Right cardiac atrium (tissue), 5 donors: ENCODE measurements at regions not wholly inside any gene's neighbourhood (a gene's known extent, or its start where the extent isn't known, plus 50 kb on each side); places are given as distances from the start of the nearest gene placed in this dataset.

Experiments used
- ATAC-seq, 2 donors: fragments of 200-7000 bp; cut with Tn5 transposase; one replicate each; pipeline versions ENCODE4 v1.8.0 to v1.9.1; 2020; ENCODE audit warnings: moderate library complexity in 2 of 2, mild to moderate bottlenecking in 1 of 2
- DNase-seq, 3 donors: peaks; one replicate each; pipeline ENCODE4 v3.0.0-alpha.2; 2020
- H3K27ac ChIP-seq: one replicate; pipeline ENCODE4 v1.5.1; 2013; ENCODE audit warnings: mild to moderate bottlenecking, low read length, control low read depth, moderate library complexity
- H3K27me3 ChIP-seq: one replicate; pipeline ENCODE4 v1.6.1; 2013; ENCODE audit not compliant: control insufficient read depth, insufficient read depth
- H3K4me1 ChIP-seq: one replicate; pipeline ENCODE4 v1.6.1; 2013; ENCODE audit warnings: low read length; ENCODE audit not compliant: control insufficient read depth, insufficient read depth
- H3K4me3 ChIP-seq: one replicate; pipeline ENCODE4 v1.5.1; 2013; ENCODE audit warnings: low read length, control low read depth
- H3K9me3 ChIP-seq: one replicate; pipeline ENCODE4 v1.6.1; 2013; ENCODE audit warnings: low read length; ENCODE audit not compliant: control insufficient read depth
- WGBS: extraction: QIAGEN DNeasy Blood & Tissue Kit; methylation state at CpG from one replicate; pipeline ENCODE4 v1.1.7; 2013; 5-methylcytosine and 5-hydroxymethylcytosine counted together
- intact Hi-C, 4 donors: fragments of 100-400 bp; cut with DNase I; formaldehyde crosslinking; loops; one replicate each; pipeline versions ENCODE4 v1.11.0 to v1.14.0; 2022 to 2023
- donor health status: healthy with polysubstance abuse.
- donor health status: DM: no; HTN: yes; CAD: no.
- donor health status: DM: no; HTN: no; CAD: no.
- donor health status: DM: no; HTN: yes; CAD: no; lungs with severe emphysema.
- donor health status: DM: yes; HTN: yes; CAD: no.

- Histone ChIP-seq H3K4me3 (no peak overlapping the region), H3K4me1 (no peaks in the 10 kb centered on the region), H3K9me3 (no peaks in the 10 kb centered on the region), H3K27ac (no peak overlapping the region), H3K27me3 (no peaks in the 10 kb centered on the region)
- ATAC-seq (no peak), DNase-seq (no peak)
- intact Hi-C loops: no loop called here
- 87% methylated on average over 1 of the region's 1 CpG for WGBS
These were observed 51.6 kb upstream of the DYNLRB2 start for GRCh38 chr16:80489173-80489572.

DNA sequence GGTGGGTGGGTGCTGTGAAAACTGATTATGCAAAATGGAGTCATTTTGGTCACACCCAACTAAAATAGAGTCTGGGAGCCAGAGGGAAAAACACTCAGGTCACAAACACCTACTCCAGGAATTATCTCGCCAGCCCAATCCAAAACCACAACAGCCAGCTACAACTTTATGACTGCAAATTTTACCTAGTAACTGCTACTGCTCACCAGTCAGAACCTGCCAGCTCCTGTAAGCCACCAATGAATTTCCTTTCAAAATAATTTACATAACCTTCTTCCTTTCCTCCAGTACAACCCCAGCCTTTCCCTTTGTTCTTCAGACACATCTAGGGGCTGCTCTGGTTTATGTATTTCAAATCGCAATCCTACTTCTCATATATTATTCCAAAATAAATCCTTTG is 52.6 kb upstream of the DYNLRB2 start:
- ATAC-seq (no peak), DNase-seq (no peak)
- Histone ChIP-seq H3K4me3 (no peak overlapping the region), H3K27ac (no peak overlapping the region), H3K27me3 (no peaks in the 10 kb centered on the region), H3K4me1 (no peaks in the 10 kb centered on the region), H3K9me3 (no peaks in the 10 kb centered on the region)
- intact Hi-C loops: no loop called here
- 87% methylated on average over 2 of the region's 2 CpGs for WGBS

- no peaks in the 10 kb centered on the region for H3K9me3 ChIP-seq
- DNase-seq: no peak
- no peak for ATAC-seq
- no peaks in the 10 kb centered on the region for H3K27me3 ChIP-seq
- H3K4me3 ChIP-seq: no peak overlapping the region
- H3K4me1 ChIP-seq: no peaks in the 10 kb centered on the region
- 83% methylated on average over 4 of the region's 4 CpGs for WGBS
- no peak overlapping the region for H3K27ac ChIP-seq
- intact Hi-C loops: no loop called here
These were observed 60.1 kb upstream of the DYNLRB2 start for GRCh38 chr16:80480664-80481063.

DNA sequence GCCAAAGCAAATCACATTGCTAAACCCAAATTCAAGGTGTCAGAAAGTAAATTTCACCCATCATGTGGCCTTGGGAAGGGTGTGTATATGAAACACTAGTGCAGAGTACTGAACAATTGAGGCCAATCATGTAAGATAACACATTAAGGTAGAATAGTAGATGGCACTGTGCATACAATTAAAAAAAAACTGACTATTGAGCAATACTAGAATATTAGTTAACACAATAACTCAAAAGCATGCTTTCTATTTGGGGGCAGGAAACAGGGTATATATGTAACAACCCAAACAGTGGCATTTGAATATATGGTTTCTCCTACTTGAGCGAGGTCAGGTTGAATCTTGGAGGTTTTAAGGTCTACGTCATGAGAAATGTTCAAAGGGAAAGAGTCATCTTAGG is 63.0 kb upstream of the DYNLRB2 start:
- WGBS: 92% methylated on average over 2 of the region's 2 CpGs
- no peak for DNase-seq

DNA sequence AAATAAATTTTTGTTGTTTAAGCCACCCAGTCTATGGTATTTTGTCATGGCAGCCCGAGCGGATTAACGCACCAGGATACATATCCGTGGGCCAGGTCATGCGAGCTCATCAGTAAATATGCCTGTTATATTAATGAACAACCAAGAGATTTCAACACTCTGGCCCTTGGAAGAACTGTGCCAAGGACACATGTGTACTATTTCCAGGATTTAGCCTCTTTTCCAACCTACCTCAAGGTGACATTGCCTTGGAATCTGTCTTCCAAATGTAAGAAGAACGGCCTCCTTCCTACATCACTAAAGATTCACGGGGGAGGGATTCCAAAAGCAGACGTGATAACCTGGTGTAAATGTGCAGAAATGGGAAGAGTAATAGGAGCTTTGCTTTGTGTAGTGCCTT is 72.8 kb upstream of the DYNLRB2 start:
- H3K9me3 ChIP-seq: no peaks in the 10 kb centered on the region
- H3K27ac ChIP-seq: no peak overlapping the region
- 83% methylated on average over 8 of the region's 8 CpGs for WGBS
- H3K27me3 ChIP-seq: no peaks in the 10 kb centered on the region
- H3K4me3 ChIP-seq: no peak overlapping the region
- DNase-seq (no peak), ATAC-seq (no peak)
- H3K4me1 ChIP-seq: no peaks in the 10 kb centered on the region
- intact Hi-C loops: loop anchor here in 1 of 4 donors (10.0 kb wide), 1 partner anchor 863 kb away; the partner anchor contains the start of gene MAF

More for the DNA sequence above, 63.0 kb upstream of the DYNLRB2 start:
- Histone ChIP-seq H3K27ac (no peak overlapping the region), H3K9me3 (no peaks in the 10 kb centered on the region), H3K27me3 (no peaks in the 10 kb centered on the region), H3K4me3 (no peak overlapping the region), H3K4me1 (no peaks in the 10 kb centered on the region)
- ATAC-seq: no peak
- intact Hi-C loops: no loop called here

DNA sequence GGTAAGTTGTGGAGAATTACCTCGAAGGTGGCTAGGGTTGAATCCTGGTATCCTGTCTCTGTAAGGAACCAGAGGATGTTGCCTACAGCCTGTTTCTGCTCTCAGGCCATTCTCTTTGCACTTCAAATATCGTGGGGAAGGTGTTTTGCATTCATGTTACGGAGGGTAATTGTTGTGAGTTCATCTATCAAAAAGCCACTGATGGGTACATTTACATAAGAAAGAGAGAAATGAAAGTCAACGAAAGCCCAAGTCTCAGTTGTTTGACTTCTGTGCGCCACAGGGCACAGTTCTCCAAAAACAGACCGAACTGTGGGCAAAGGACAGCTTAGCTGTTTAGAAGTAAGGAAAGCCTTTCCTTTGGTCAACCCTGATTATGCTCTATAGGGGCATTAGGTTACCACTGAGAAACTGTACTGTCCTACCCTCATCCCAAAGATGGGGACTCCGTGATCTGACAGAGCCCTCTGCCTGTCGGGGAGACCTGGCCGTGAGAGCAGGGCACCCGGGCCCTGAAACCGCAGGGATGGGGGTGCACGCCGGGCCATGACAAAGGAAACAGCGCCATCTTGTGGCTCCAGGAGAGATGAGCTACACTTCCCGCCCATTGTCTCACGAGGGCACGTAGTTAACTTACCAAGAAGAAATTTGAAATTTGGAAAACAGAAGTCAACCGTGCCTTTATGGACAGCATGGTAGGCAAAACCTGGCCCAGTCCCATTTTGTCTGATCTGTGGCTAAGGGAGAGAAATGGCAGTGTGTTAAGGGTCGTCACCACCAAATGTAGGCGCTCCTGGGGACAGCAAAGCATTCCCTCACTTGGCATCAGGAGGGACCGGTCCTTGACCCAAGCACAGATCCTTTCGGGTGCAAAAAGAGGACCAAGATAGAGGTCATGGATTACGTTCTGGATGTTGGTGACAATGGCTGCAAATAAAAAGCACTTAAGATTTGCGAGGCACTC is 74.5 kb upstream of the DYNLRB2 start:
- DNase-seq (peak; percentile 46 to 76 (median 73)), ATAC-seq (peak; percentile 75 to 82)
- Histone ChIP-seq H3K27me3 (no peaks in the 10 kb centered on the region), H3K27ac (no peak overlapping the region), H3K4me1 (no peaks in the 10 kb centered on the region), H3K4me3 (no peak overlapping the region), H3K9me3 (no peaks in the 10 kb centered on the region)
- intact Hi-C loops: loop anchor here in 1 of 4 donors (10.0 kb wide), 1 partner anchor 862 kb away; the partner anchor contains the start of gene MAF
- 29% methylated on average over 24 of the region's 24 CpGs for WGBS

GRCh38 chr16:80463751-80464495 is 76.9 kb upstream of the DYNLRB2 start:
- Histone ChIP-seq H3K9me3 (no peaks in the 10 kb centered on the region), H3K4me1 (no peaks in the 10 kb centered on the region), H3K27ac (no peak overlapping the region), H3K4me3 (no peak overlapping the region), H3K27me3 (no peaks in the 10 kb centered on the region)
- no peak for ATAC-seq
- intact Hi-C loops: loop anchor here in 1 of 4 donors (10.0 kb wide), 1 partner anchor 859 kb away; the partner anchor contains the start of gene MAF
- whole genome bisulfite sequencing: 80% methylated on average over 8 of the region's 8 CpGs
- no peak for DNase-seq

DNA sequence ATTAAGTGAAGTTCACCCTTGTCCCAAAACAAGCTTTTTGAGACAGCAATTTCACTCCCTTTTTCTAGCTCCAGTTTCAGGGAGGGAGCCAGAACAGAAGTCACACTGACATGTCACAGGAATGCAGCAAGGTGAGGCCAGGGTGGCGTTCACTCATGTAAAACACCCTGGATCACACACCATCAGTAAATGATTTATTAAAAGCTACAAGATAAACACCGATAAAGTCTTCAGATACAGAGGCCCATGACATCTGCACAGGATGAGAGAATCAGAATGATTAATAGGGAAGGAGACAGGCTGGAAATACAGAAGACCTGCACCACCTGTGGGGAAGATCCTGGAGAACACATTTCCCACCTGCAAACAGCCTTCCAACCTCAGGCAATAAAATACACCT is 77.5 kb upstream of the DYNLRB2 start:
- ATAC-seq (no peak), DNase-seq (no peak)
- H3K4me1 ChIP-seq: no peaks in the 10 kb centered on the region
- no peak overlapping the region for H3K4me3 ChIP-seq
- H3K27me3 ChIP-seq: no peaks in the 10 kb centered on the region
- intact Hi-C loops: loop anchor here in 1 of 4 donors (10.0 kb wide), 1 partner anchor 859 kb away; the partner anchor contains the start of gene MAF
- no peak overlapping the region for H3K27ac ChIP-seq
- no peaks in the 10 kb centered on the region for H3K9me3 ChIP-seq
- WGBS: 80% methylated on average over 2 of the region's 2 CpGs

GRCh38 chr16:80462917-80463316 is 77.9 kb upstream of the DYNLRB2 start:
- Histone ChIP-seq H3K4me1 (no peaks in the 10 kb centered on the region), H3K4me3 (no peak overlapping the region), H3K9me3 (no peaks in the 10 kb centered on the region), H3K27ac (no peak overlapping the region), H3K27me3 (no peaks in the 10 kb centered on the region)
- 90% methylated on average over 7 of the region's 7 CpGs for WGBS
- intact Hi-C loops: loop anchor here in 1 of 4 donors (10.0 kb wide), 1 partner anchor 858 kb away; the partner anchor contains the start of gene MAF
- ATAC-seq (no peak), DNase-seq (no peak)

GRCh38 chr16:80460988-80461387 is 79.8 kb upstream of the DYNLRB2 start:
- Histone ChIP-seq H3K27ac (no peak overlapping the region), H3K4me3 (no peak overlapping the region), H3K9me3 (no peaks in the 10 kb centered on the region), H3K27me3 (no peaks in the 10 kb centered on the region), H3K4me1 (no peaks in the 10 kb centered on the region)
- WGBS: 93% methylated on average over 1 of the region's 1 CpG
- DNase-seq: no peak
- intact Hi-C loops: loop anchor here in 1 of 4 donors (10.0 kb wide), 1 partner anchor 856 kb away; the partner anchor contains the start of gene MAF
- no peak for ATAC-seq

- Histone ChIP-seq H3K27ac (no peak overlapping the region), H3K27me3 (no peaks in the 10 kb centered on the region), H3K9me3 (no peaks in the 10 kb centered on the region), H3K4me3 (no peak overlapping the region), H3K4me1 (no peaks in the 10 kb centered on the region)
- intact Hi-C loops: loop anchor here in 1 of 4 donors (10.0 kb wide), 1 partner anchor 855 kb away; the partner anchor contains the start of gene MAF
- ATAC-seq (peak in 1 of 2 donors; percentile 64), DNase-seq (no peak)
- 42% methylated on average over 5 of the region's 5 CpGs for WGBS
These were observed 80.8 kb upstream of the DYNLRB2 start for GRCh38 chr16:80459966-80460365.
